SK-N-SH (cell line): ENCODE measurements at regions not wholly inside any gene's neighbourhood (a gene's known extent, or its start where the extent isn't known, plus 50 kb on each side); places are given as distances from the start of the nearest gene placed in this dataset.

Source experiments
- CTCF ChIA-PET: fragments of 300-600, 350-600 bp; formaldehyde crosslinking; extraction: SDS; loops from one replicate; lab custom pipeline; 2021; lab: Yijun Ruan, JAX
- POLR2A ChIA-PET: fragments of 350-600 bp; sonication (Branson Sonifier 250); formaldehyde crosslinking; extraction: SDS; loops from one replicate; lab custom pipeline; 2020; ENCODE audit warnings: antibody characterized with exemption, inconsistent platforms; lab: Yijun Ruan, JAX
- DNase-seq: peaks from one replicate; pipeline ENCODE4 v3.0.0; 2012
- H2AFZ ChIP-seq: fragments of 200-600 bp; sonication (generic); 2 replicates; pipeline ENCODE4 v1.8.1; 2016; ENCODE audit warnings: antibody characterized with exemption, mild to moderate bottlenecking, low read depth
- H3F3A ChIP-seq: fragments of 200-600 bp; sonication (generic); replicated peaks from 2 replicates; pipeline ENCODE3; 2016; ENCODE audit warnings: antibody characterized with exemption, mild to moderate bottlenecking; ENCODE audit not compliant: insufficient read depth
- H3K27ac ChIP-seq, 2 experiments: fragments of 200-500 bp in 1 of 2; fragments of 200-600 bp in 1 of 2; sonication (Bioruptor generic) in 1 of 2; sonication (generic), shearing (Covaris generic) in 1 of 2; 2 replicates each; pipeline versions ENCODE4 v1.5.1 to v1.6.1; 2014 to 2016; ENCODE audit warnings: low read depth in 2 of 2, inconsistent platforms in 1 of 2, low read length in 1 of 2, mild to moderate bottlenecking in 1 of 2, mixed read lengths in 1 of 2
- H3K27me3 ChIP-seq: fragments of 200-600 bp; sonication (generic), shearing (Covaris generic); 2 replicates; pipeline ENCODE4 v1.6.1; 2016; ENCODE audit warnings: mixed run types; ENCODE audit not compliant: insufficient read depth
- H3K36me3 ChIP-seq, 2 experiments: fragments of 200-500 bp in 1 of 2; fragments of 200-600 bp in 1 of 2; sonication (Bioruptor generic) in 1 of 2; sonication (generic) in 1 of 2; replicated peaks in 1 of 2; 2 replicates each; pipeline versions ENCODE3 to v1.5.1; 2014 to 2016; ENCODE audit warnings: low read length in 1 of 2, mild to moderate bottlenecking in 1 of 2; ENCODE audit not compliant: insufficient read depth in 2 of 2, control insufficient read depth in 1 of 2
- H3K4me1 ChIP-seq, 2 experiments: fragments of 200-500 bp in 1 of 2; fragments of 200-600 bp in 1 of 2; sonication (Bioruptor generic) in 1 of 2; sonication (generic), shearing (Covaris generic) in 1 of 2; 2 replicates each; pipeline versions ENCODE4 v1.5.1 to v1.6.1; 2014 to 2016; ENCODE audit warnings: low read depth in 1 of 2, low read length in 1 of 2, mixed run types in 1 of 2; ENCODE audit not compliant: insufficient read depth in 2 of 2, control insufficient read depth in 1 of 2
- H3K4me2 ChIP-seq: fragments of 200-600 bp; sonication (generic), shearing (Covaris generic); 2 replicates; pipeline ENCODE4 v1.6.1; 2017; ENCODE audit warnings: mixed run types
- H3K4me3 ChIP-seq, 2 experiments: fragments of 200-500 bp in 1 of 2; fragments of 200-600 bp in 1 of 2; sonication (Bioruptor generic) in 1 of 2; sonication (generic), shearing (Covaris generic) in 1 of 2; 2 replicates each; pipeline versions ENCODE4 v1.5.1 to v1.8.1; 2014 to 2016; ENCODE audit warnings: low read depth in 2 of 2, inconsistent platforms in 1 of 2, low read length in 1 of 2, mild to moderate bottlenecking in 1 of 2, mixed read lengths in 1 of 2, moderate library complexity in 1 of 2
- H3K79me2 ChIP-seq: fragments of 200-600 bp; sonication (generic); 2 replicates; pipeline ENCODE4 v1.8.1; 2017; ENCODE audit warnings: mild to moderate bottlenecking; ENCODE audit not compliant: insufficient read depth
- H3K9ac ChIP-seq: fragments of 200-600 bp; sonication (generic); 2 replicates; pipeline ENCODE4 v1.6.1; 2017; ENCODE audit warnings: mixed run types
- H3K9me2 ChIP-seq: fragments of 200-600 bp; sonication (generic); 2 replicates; pipeline ENCODE4 v1.6.1; 2017; ENCODE audit warnings: mixed run types
- H3K9me3 ChIP-seq: fragments of 200-600 bp; sonication (generic); 2 replicates; pipeline ENCODE4 v1.6.1; 2017; ENCODE audit warnings: mixed run types, mild to moderate bottlenecking, moderate library complexity
- H4K20me1 ChIP-seq: fragments of 200-600 bp; sonication (generic); 2 replicates; pipeline ENCODE4 v1.6.1; 2017; ENCODE audit warnings: mild to moderate bottlenecking, mixed run types; ENCODE audit not compliant: insufficient read depth
- CHD2 ChIP-seq: fragments of 150-350 bp; IDR thresholded peaks from 2 replicates; pipeline ENCODE4 v1.6.1; 2018; ENCODE audit warnings: low read length; ENCODE audit not compliant: partially characterized antibody
- ELF1 ChIP-seq: IDR thresholded peaks from 2 replicates; pipeline ENCODE4 v1.4.0; 2012
- EP300 ChIP-seq, 2 experiments: IDR thresholded peaks; 2 replicates each; pipeline versions ENCODE4 v1.4.0 to v1.6.1; 2012; ENCODE audit warnings: borderline replicate concordance in 1 of 2, low read depth in 1 of 2, low read length in 1 of 2
- EZH2phosphoT487 ChIP-seq: fragments of 200-600 bp; sonication (generic); IDR thresholded peaks from 2 replicates; pipeline ENCODE4 v1.6.1; 2017; ENCODE audit warnings: low read depth, mixed run types, mild to moderate bottlenecking, antibody characterized with exemption, moderate library complexity, borderline replicate concordance
- FOXJ3 ChIP-seq: sonication (generic); formaldehyde crosslinking; IDR thresholded peaks from 2 replicates; pipeline ENCODE4 v1.5.1; 2020; ENCODE audit warnings: mild to moderate bottlenecking, missing genetic modification reagents
- GABPA ChIP-seq: IDR thresholded peaks from 2 replicates; pipeline ENCODE4 v1.4.0; 2012; ENCODE audit warnings: low read depth, mild to moderate bottlenecking
- MEF2A ChIP-seq: IDR thresholded peaks from 2 replicates; pipeline ENCODE4 v1.4.0; 2012; ENCODE audit warnings: low read depth, borderline replicate concordance
- NFIC ChIP-seq: IDR thresholded peaks from 2 replicates; pipeline ENCODE4 v1.4.0; 2012; ENCODE audit warnings: borderline replicate concordance
- RAD21 ChIP-seq: IDR thresholded peaks from 2 replicates; pipeline ENCODE4 v1.6.1; 2012; ENCODE audit warnings: mild to moderate bottlenecking, low read length
- SMC3 ChIP-seq: IDR thresholded peaks from 2 replicates; pipeline ENCODE4 v1.6.1; 2012; ENCODE audit warnings: low read depth, low read length, improper control_type of control experiment
- TAF1 ChIP-seq: IDR thresholded peaks from 2 replicates; pipeline ENCODE4 v1.6.1; 2012; ENCODE audit warnings: low read depth, mild to moderate bottlenecking, low read length, moderate library complexity, borderline replicate concordance
- TEAD4 ChIP-seq: IDR thresholded peaks from 2 replicates; pipeline ENCODE4 v1.4.0; 2012; ENCODE audit warnings: mild to moderate bottlenecking, borderline replicate concordance; ENCODE audit not compliant: insufficient read depth
- YY1 ChIP-seq: IDR thresholded peaks from 2 replicates; pipeline ENCODE4 v1.4.0; 2012; ENCODE audit warnings: low read depth, mild to moderate bottlenecking
- WGBS: methylation state at CpG from one replicate; pipeline ENCODE4 v1.1.6; 2017; ENCODE audit warnings: low lambda C conversion rate; 5-methylcytosine and 5-hydroxymethylcytosine counted together
- TF ChIP-seq, protein P1 (sequence below): IDR thresholded peaks from 2 replicates; pipeline ENCODE4 v1.4.0; 2012; ENCODE audit warnings: low read depth
- TF ChIP-seq, protein P2 (sequence below): fragments of 200-600 bp; sonication (generic); IDR thresholded peaks from 2 replicates; pipeline ENCODE4 v1.6.1; 2017; ENCODE audit warnings: antibody characterized with exemption, mild to moderate bottlenecking, moderate library complexity
- TF ChIP-seq, protein P3 (sequence below): fragments of 150-350 bp; IDR thresholded peaks from 2 replicates; pipeline ENCODE4 v1.6.1; 2016; ENCODE audit warnings: mild to moderate bottlenecking, low read depth, low read length
- TF ChIP-seq, protein P4 (sequence below): IDR thresholded peaks from 2 replicates; pipeline ENCODE4 v1.4.0; 2012; ENCODE audit warnings: low read depth, borderline replicate concordance
- TF ChIP-seq, protein P5 (sequence below): IDR thresholded peaks from 2 replicates; pipeline ENCODE4 v1.6.1; 2012; ENCODE audit warnings: mild to moderate bottlenecking, low read depth, low read length, moderate library complexity

DNA sequence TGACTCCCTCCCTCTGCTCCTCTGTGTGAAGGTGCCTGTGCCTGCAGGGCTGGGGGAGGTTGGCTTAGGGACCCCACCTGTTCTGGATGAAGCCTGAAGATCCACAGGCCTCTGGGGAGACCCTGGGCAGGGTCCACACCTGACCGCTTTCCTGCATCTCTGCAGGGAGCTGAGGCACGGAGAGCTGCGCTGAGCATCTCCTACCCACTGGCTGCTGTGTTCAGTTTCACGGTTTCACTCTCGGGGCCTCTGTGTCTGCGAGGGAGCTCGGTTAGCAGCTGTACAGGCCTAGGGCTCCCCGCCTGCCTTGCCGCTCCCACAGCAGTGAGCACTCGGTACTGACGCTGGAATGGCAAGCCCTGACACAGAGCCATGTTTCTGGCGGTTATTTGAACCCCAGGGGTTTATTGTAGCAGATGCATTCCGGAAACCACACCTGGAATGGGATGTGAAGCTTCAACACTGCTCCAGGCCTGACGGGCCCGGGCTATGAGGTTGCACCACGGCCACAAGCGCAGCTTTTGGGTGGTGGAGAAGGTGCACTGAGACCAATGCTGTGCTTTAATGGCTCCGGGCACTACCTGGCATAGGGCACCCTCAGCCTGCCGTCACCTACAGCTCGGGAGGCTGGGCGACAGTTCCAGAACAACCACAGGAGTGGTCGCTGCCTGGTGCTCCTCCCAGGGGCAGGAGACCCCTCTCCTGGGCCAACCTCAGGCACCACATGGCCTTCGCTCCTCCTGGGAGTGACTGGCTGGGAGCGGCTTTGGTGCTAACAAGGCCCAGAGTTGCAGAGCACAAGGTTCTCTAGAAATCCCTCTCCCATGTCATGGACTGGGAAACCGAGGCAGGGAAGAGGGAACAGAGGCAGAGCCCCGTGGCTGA lies 257.9 kb downstream of the NDUFA10 start:
- TF ChIP-seq, protein P1, sequence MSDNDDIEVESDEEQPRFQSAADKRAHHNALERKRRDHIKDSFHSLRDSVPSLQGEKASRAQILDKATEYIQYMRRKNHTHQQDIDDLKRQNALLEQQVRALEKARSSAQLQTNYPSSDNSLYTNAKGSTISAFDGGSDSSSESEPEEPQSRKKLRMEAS = no peak
- TF ChIP-seq MEF2A (no peak), EP300 (IDR thresholded peaks at IDR 0.05; ENCODE audit: borderline replicate concordance in 1 of 2, low read depth in 1 of 2, low read length in 1 of 2) (no peak), SMC3 (no peak), EZH2phosphoT487 (no peak), RAD21 (no peak), NFIC (no peak), GABPA (no peak), FOXJ3 (CRISPR knock-in tag) (no peak), CHD2 (no peak), TEAD4 (no peak), ELF1 (no peak), YY1 (no peak), TAF1 (no peak)
- TF ChIP-seq, protein P2, sequence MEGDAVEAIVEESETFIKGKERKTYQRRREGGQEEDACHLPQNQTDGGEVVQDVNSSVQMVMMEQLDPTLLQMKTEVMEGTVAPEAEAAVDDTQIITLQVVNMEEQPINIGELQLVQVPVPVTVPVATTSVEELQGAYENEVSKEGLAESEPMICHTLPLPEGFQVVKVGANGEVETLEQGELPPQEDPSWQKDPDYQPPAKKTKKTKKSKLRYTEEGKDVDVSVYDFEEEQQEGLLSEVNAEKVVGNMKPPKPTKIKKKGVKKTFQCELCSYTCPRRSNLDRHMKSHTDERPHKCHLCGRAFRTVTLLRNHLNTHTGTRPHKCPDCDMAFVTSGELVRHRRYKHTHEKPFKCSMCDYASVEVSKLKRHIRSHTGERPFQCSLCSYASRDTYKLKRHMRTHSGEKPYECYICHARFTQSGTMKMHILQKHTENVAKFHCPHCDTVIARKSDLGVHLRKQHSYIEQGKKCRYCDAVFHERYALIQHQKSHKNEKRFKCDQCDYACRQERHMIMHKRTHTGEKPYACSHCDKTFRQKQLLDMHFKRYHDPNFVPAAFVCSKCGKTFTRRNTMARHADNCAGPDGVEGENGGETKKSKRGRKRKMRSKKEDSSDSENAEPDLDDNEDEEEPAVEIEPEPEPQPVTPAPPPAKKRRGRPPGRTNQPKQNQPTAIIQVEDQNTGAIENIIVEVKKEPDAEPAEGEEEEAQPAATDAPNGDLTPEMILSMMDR = no peak
- TF ChIP-seq, protein P3, sequence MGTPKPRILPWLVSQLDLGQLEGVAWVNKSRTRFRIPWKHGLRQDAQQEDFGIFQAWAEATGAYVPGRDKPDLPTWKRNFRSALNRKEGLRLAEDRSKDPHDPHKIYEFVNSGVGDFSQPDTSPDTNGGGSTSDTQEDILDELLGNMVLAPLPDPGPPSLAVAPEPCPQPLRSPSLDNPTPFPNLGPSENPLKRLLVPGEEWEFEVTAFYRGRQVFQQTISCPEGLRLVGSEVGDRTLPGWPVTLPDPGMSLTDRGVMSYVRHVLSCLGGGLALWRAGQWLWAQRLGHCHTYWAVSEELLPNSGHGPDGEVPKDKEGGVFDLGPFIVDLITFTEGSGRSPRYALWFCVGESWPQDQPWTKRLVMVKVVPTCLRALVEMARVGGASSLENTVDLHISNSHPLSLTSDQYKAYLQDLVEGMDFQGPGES = no peak
- TF ChIP-seq, protein P4, sequence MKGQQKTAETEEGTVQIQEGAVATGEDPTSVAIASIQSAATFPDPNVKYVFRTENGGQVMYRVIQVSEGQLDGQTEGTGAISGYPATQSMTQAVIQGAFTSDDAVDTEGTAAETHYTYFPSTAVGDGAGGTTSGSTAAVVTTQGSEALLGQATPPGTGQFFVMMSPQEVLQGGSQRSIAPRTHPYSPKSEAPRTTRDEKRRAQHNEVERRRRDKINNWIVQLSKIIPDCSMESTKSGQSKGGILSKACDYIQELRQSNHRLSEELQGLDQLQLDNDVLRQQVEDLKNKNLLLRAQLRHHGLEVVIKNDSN = no peak
- TF ChIP-seq, protein P5, sequence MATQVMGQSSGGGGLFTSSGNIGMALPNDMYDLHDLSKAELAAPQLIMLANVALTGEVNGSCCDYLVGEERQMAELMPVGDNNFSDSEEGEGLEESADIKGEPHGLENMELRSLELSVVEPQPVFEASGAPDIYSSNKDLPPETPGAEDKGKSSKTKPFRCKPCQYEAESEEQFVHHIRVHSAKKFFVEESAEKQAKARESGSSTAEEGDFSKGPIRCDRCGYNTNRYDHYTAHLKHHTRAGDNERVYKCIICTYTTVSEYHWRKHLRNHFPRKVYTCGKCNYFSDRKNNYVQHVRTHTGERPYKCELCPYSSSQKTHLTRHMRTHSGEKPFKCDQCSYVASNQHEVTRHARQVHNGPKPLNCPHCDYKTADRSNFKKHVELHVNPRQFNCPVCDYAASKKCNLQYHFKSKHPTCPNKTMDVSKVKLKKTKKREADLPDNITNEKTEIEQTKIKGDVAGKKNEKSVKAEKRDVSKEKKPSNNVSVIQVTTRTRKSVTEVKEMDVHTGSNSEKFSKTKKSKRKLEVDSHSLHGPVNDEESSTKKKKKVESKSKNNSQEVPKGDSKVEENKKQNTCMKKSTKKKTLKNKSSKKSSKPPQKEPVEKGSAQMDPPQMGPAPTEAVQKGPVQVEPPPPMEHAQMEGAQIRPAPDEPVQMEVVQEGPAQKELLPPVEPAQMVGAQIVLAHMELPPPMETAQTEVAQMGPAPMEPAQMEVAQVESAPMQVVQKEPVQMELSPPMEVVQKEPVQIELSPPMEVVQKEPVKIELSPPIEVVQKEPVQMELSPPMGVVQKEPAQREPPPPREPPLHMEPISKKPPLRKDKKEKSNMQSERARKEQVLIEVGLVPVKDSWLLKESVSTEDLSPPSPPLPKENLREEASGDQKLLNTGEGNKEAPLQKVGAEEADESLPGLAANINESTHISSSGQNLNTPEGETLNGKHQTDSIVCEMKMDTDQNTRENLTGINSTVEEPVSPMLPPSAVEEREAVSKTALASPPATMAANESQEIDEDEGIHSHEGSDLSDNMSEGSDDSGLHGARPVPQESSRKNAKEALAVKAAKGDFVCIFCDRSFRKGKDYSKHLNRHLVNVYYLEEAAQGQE = no peak
- TF ChIP-seq, all 33 proteins: peak for 0
- no peak overlapping the region for H3K27ac ChIP-seq
- H3K4me3 ChIP-seq = no peak overlapping the region
- H3F3A ChIP-seq = no peaks in the 10 kb centered on the region
- H3K9me3 ChIP-seq = no peaks in the 10 kb centered on the region
- no peak for DNase-seq
- H2AFZ ChIP-seq = no peak overlapping the region
- no peak overlapping the region for H3K9ac ChIP-seq
- H3K79me2 ChIP-seq = no peaks in the 10 kb centered on the region
- no peaks in the 10 kb centered on the region for H3K9me2 ChIP-seq
- H3K27me3 ChIP-seq = no peaks in the 10 kb centered on the region
- POLR2A ChIA-PET = no interaction called here
- H3K4me2 ChIP-seq = no peak overlapping the region
- WGBS = 12% methylated on average over 4 of the region's 26 CpGs
- H3K36me3 ChIP-seq = no peaks in the 10 kb centered on the region
- no peaks in the 10 kb centered on the region for H4K20me1 ChIP-seq
- H3K4me1 ChIP-seq = peaks cover 0 to 28% of the 10 kb centered on the region in 2 experiments; a peak in 1 of 4 replicates
- CTCF ChIA-PET = no interaction called here
